Astrocyte of the hippocampus (primary cell): ENCODE measurements at regions not wholly inside any gene's neighbourhood (a gene's known extent, or its start where the extent isn't known, plus 50 kb on each side); places are given as distances from the start of the nearest gene placed in this dataset.
A peak's percentile ranks its signal among the peaks of the same experiment; 100 is the strongest.
"Not testable (repeated sequence)": the region's sequence is repeated elsewhere in the genome, so short reads cannot be mapped to it uniquely, and the experiment has no call there.

Experiments used
- DNase-seq: peaks from one replicate; pipeline ENCODE4 v3.0.0; 2011; ENCODE audit warnings: low read depth, low spot score

GRCh38 chr13:90055121-90055520, 1292.4 kb upstream of the MIR17HG start:
- DNase-seq, result peak; percentile 29

GRCh38 chr13:90055760-90056159, 1291.7 kb upstream of the MIR17HG start:
- no peak for DNase-seq

GRCh38 chr13:90064226-90064625, 1283.3 kb upstream of the MIR17HG start:
- DNase-seq, result not testable (repeated sequence)

GRCh38 chr13:90068658-90069057, 1278.8 kb upstream of the MIR17HG start:
- DNase-seq, result no peak

GRCh38 chr13:90070362-90070761, 1277.1 kb upstream of the MIR17HG start:
- no peak for DNase-seq

- no peak for DNase-seq
Measured at GRCh38 chr13:90070837-90071525, 1276.5 kb upstream of the MIR17HG start.

GRCh38 chr13:90084684-90085290, 1262.7 kb upstream of the MIR17HG start:
- no peak for DNase-seq

GRCh38 chr13:90089051-90089450, 1258.4 kb upstream of the MIR17HG start:
- no peak for DNase-seq

GRCh38 chr13:90091611-90092010, 1255.9 kb upstream of the MIR17HG start:
- DNase-seq, result no peak

- DNase-seq, result no peak
Measured at GRCh38 chr13:90094357-90094756, 1253.1 kb upstream of the MIR17HG start.

- DNase-seq, result no peak
Measured at GRCh38 chr13:90098577-90098976, 1248.9 kb upstream of the MIR17HG start.

- no peak for DNase-seq
Measured at GRCh38 chr13:90099847-90100246, 1247.6 kb upstream of the MIR17HG start.

- DNase-seq, result no peak
Measured at GRCh38 chr13:90103099-90103784, 1244.2 kb upstream of the MIR17HG start.

GRCh38 chr13:90104764-90105163, 1242.7 kb upstream of the MIR17HG start:
- DNase-seq, result no peak

GRCh38 chr13:90105276-90105675, 1242.2 kb upstream of the MIR17HG start:
- DNase-seq, result peak; percentile 22

- DNase-seq, result peak; percentile 37
Measured at GRCh38 chr13:90105849-90106496, 1241.5 kb upstream of the MIR17HG start.

GRCh38 chr13:90107661-90108060, 1239.8 kb upstream of the MIR17HG start:
- no peak for DNase-seq

- no peak for DNase-seq
Measured at GRCh38 chr13:90108547-90108946, 1238.9 kb upstream of the MIR17HG start.

GRCh38 chr13:90116121-90116520, 1231.4 kb upstream of the MIR17HG start:
- DNase-seq, result no peak

GRCh38 chr13:90118467-90119071, 1228.9 kb upstream of the MIR17HG start:
- DNase-seq, result no peak

- no peak for DNase-seq
Measured at GRCh38 chr13:90120026-90120425, 1227.5 kb upstream of the MIR17HG start.

- no peak for DNase-seq
Measured at GRCh38 chr13:90121784-90122183, 1225.7 kb upstream of the MIR17HG start.
